ENCODE measurements at regions not wholly inside any gene's neighbourhood (a gene's known extent, or its start where the extent isn't known, plus 50 kb on each side); places are given as distances from the start of the nearest gene placed in this dataset.

- DNase-seq = no peak
Measured at GRCh38 chr6:19041906-19042305, 654.8 kb downstream of the RNF144B start.

- DNase-seq = no peak
Measured at GRCh38 chr6:19042420-19042819, 655.3 kb downstream of the RNF144B start.

GRCh38 chr6:19050765-19051164, 663.6 kb downstream of the RNF144B start:
- DNase-seq = no peak

GRCh38 chr6:19052219-19052618, 665.1 kb downstream of the RNF144B start:
- DNase-seq = no peak

GRCh38 chr6:19059102-19059501, 672.0 kb downstream of the RNF144B start:
- DNase-seq = no peak

GRCh38 chr6:19067165-19067564, 680.0 kb downstream of the RNF144B start:
- no peak for DNase-seq

GRCh38 chr6:19070520-19070919, 683.4 kb downstream of the RNF144B start:
- DNase-seq = no peak

GRCh38 chr6:19083801-19084200, 696.7 kb downstream of the RNF144B start:
- no peak for DNase-seq

GRCh38 chr6:19086480-19086879, 699.3 kb downstream of the RNF144B start:
- no peak for DNase-seq

- no peak for DNase-seq
Measured at GRCh38 chr6:19087296-19087695, 700.1 kb downstream of the RNF144B start.

GRCh38 chr6:19087897-19088296, 700.7 kb downstream of the RNF144B start:
- DNase-seq = no peak

GRCh38 chr6:19100752-19101151, 713.6 kb downstream of the RNF144B start:
- no peak for DNase-seq

GRCh38 chr6:19102936-19103335, 715.8 kb downstream of the RNF144B start:
- DNase-seq = no peak

GRCh38 chr6:19107468-19107867, 720.3 kb downstream of the RNF144B start:
- DNase-seq = no peak

- no peak for DNase-seq
Measured at GRCh38 chr6:19121521-19121920, 715.6 kb upstream of the ID4 start.

- no peak for DNase-seq
Measured at GRCh38 chr6:19127081-19127480, 710.1 kb upstream of the ID4 start.

- no peak for DNase-seq
Measured at GRCh38 chr6:19128701-19129100, 708.5 kb upstream of the ID4 start.

- DNase-seq = no peak
Measured at GRCh38 chr6:19135706-19136105, 701.5 kb upstream of the ID4 start.

GRCh38 chr6:19137505-19137904, 699.7 kb upstream of the ID4 start:
- no peak for DNase-seq

- DNase-seq = no peak
Measured at GRCh38 chr6:19142275-19142674, 694.9 kb upstream of the ID4 start.

GRCh38 chr6:19150307-19150706, 686.9 kb upstream of the ID4 start:
- DNase-seq = no peak

- no peak for DNase-seq
Measured at GRCh38 chr6:19153270-19153980, 683.7 kb upstream of the ID4 start.

- no peak for DNase-seq
Measured at GRCh38 chr6:19153981-19154295, 683.2 kb upstream of the ID4 start.

GRCh38 chr6:19156443-19156842, 680.7 kb upstream of the ID4 start:
- no peak for DNase-seq

- DNase-seq = no peak
Measured at GRCh38 chr6:19157486-19157885, 679.7 kb upstream of the ID4 start.

- no peak for DNase-seq
Measured at GRCh38 chr6:19158586-19158985, 678.6 kb upstream of the ID4 start.

Data from NCI-H82 (cell line).